Stimulated activated CD4-positive, alpha-beta T cell treated with anti-CD3 and anti-CD28 coated beads, Interleukin-2, amount 100 ng/mL, for 24 hours (primary cell): ENCODE measurements at regions not wholly inside any gene's neighbourhood (a gene's known extent, or its start where the extent isn't known, plus 50 kb on each side); places are given as distances from the start of the nearest gene placed in this dataset.

ENCODE experiments used
- DNase-seq, 2 donors: peaks; one replicate each; pipeline ENCODE4 v3.0.0-alpha.2; 2020

- DNase-seq: no peak
Measured at GRCh38 chr21:22961258-22961657, 1963.0 kb downstream of the NCAM2 start.

GRCh38 chr21:22965455-22966135 lies 1967.4 kb downstream of the NCAM2 start:
- no peak for DNase-seq

- DNase-seq: no peak
Measured at GRCh38 chr21:22981819-22982218, 1983.6 kb downstream of the NCAM2 start.

GRCh38 chr21:22993144-22993543 lies 1994.9 kb downstream of the NCAM2 start:
- no peak for DNase-seq

- no peak for DNase-seq
Measured at GRCh38 chr21:22993822-22994574, 1995.8 kb downstream of the NCAM2 start.

- no peak for DNase-seq
Measured at GRCh38 chr21:23003951-23004350, 2005.7 kb downstream of the NCAM2 start.

- no peak for DNase-seq
Measured at GRCh38 chr21:23008601-23009202, 2010.5 kb downstream of the NCAM2 start.

GRCh38 chr21:23009360-23009759 lies 2011.2 kb downstream of the NCAM2 start:
- no peak for DNase-seq

DNA sequence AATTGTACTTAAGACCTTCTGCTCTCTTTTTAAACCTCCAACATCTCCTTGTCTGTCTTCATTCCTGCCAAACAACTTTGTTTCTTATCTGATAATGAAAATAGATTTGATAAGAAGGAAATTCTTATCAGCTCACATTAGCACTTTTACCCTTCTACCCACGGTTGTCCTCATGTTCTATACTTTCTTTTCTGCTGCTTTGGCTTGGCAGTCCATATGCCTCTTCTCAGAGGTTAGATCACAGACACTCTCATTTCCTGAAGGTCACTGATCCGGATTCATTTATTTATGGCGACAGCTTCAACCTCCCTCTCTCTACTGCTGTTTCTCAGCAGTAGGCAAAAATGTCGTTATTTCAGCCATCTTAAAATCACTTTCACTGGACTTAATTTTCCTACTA lies 2015.8 kb downstream of the NCAM2 start:
- no peak for DNase-seq

DNA sequence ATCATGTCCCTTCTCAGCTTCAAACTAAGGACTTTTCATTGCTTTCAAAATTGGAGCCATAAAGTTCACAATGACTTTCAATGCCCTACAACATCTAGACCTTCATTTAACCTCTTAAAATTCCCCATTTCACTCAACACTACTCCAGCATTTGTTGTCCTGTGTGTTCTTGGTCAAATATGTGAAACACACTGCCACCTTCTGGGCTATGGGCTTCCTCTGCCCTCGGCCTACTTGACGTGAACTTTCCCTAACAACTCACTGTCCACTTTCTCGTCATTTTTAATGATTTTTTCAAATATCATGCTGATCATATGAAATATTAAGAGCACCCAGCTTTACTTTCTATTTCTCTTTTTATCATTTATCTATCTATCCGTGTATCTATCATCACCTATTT lies 2018.4 kb downstream of the NCAM2 start:
- DNase-seq: no peak

DNA sequence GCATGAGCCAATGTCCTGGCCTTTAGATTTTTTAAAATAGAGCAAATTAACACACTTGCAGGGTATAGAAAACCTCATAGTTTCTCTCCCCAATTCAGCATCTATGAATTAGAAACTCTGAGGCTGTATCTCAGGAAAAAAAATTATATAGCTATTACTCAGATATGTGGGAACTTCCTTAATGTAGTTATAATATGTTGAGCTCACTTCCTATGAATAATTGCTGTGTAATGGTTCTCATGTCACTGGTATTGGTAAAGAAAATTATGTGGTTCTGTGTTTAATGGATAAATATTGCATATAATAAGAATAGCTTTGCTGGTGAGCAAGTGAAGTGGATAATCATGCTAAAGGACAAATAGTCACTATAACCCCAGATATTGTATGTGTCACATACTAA lies 2019.8 kb downstream of the NCAM2 start:
- DNase-seq: no peak

GRCh38 chr21:23020969-23021368 lies 2022.8 kb downstream of the NCAM2 start:
- DNase-seq: no peak

DNA sequence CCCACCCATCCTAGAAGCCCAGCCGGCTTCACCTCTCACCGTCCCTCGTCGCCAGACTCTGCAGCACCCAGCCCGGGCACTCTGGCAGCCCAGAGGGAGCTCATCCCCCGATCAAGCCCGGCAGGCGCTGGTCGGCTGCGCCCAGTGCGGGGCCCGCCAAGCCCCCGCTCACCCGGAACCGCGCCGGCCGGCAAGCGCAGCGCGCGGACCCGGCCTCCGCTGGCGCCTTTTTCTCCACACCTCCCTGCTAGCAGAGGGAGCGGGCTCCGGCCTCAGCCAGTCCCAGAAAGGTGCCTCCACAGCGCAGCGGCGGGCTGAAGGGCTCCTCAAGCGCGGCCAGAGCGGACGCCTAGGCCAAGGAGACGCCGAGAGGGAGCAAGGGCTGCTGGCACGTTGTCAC lies 2023.3 kb downstream of the NCAM2 start:
- no peak for DNase-seq

- no peak for DNase-seq
Measured at GRCh38 chr21:23026878-23027277, 2028.7 kb downstream of the NCAM2 start.

DNA sequence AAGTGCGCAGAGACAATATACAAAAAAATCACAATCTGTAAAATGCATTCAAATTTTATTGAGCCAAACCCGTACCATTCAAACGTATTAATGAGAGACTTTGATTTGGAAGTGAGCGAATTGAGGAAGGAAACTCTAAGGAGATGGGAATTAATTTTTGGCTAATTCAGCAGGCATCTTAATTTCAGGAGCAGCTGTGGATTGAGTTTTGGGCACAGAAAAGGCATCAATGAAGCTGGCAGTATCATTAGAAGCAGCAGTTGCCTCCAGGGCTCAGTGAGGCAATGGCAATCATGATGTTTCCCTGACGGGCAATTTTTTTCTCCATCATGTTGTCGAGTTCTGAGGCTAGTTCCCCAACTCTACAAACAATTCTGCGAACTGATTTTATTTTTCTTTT lies 2041.6 kb downstream of the NCAM2 start:
- DNase-seq: no peak

- no peak for DNase-seq
Measured at GRCh38 chr21:23045955-23046354, 2047.7 kb downstream of the NCAM2 start.

DNA sequence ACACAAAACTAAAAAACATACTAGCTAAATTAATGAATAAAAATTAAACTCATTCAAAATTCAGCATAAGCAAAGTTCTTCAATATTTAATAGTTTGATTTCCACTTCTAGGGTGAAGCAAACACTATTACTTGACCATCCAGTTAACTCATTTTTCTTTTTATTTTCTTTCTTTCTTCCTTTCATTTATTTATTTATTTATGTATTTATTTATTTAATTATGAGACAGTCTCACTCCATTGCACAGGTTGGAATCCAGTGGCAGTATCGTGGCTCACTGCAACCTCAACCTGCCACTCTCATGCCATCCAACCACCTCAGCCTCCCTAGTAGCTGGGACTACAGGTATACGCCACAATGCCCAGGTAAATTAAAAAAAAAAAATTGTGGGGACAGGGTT lies 2069.5 kb downstream of the NCAM2 start:
- DNase-seq: no peak

DNA sequence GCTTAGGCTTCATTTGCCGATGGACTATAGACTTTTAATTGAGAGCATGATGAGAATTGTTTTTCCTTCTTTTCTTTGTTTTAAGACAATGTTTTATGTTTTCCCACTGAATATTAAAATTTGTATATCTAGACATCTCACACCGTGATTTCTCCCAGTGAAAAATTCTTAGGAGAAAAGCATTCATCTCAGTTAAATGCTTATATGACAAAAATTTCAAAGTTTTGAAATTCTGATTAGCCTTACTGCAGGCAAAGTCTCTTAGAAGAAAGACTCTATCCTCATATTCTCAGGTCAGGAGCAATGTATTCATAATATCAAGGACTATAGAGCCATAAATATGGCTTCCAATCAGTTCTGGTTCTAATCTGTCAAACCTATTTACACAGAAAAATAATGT lies 2085.0 kb downstream of the NCAM2 start:
- DNase-seq: no peak

DNA sequence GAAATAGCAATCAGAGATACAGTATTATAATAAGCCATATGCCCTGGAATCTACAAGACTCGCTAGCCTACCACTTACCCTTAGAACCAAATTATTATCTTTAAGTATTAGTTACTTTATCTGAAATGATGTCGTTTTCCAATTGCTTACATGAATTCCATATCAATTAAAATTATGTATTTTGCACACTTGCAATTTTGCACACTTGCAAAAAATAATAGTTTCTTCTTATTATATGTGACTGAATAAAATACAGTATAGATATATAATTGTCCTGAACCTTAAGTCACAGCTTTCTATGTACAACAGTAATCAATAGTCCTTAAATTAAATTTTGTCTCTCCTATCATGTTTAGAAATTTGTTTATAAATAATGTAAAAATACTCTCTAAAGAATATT lies 2095.1 kb downstream of the NCAM2 start:
- no peak for DNase-seq

- no peak for DNase-seq
Measured at GRCh38 chr21:23099185-23099584, 2101.0 kb downstream of the NCAM2 start.

DNA sequence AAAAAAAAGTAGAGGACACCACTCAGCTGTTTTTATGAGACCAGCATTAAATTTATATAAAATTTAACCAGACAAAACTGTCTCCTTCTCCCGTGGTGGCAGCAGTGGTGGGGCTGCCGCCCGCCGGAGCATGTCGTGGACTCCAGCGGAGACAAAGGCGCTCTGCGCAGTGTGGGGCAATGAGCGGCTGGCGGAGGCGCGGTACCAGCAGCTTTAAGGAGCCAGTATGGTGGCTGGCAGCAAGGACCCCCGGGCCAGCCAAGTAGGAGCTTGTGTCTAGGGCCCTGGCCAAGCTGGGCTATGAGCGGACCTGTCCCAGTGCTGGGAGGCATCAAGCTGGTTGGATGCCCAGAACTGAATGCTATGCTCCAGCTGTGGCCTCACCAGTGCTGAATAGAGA lies 2102.9 kb downstream of the NCAM2 start:
- no peak for DNase-seq

DNA sequence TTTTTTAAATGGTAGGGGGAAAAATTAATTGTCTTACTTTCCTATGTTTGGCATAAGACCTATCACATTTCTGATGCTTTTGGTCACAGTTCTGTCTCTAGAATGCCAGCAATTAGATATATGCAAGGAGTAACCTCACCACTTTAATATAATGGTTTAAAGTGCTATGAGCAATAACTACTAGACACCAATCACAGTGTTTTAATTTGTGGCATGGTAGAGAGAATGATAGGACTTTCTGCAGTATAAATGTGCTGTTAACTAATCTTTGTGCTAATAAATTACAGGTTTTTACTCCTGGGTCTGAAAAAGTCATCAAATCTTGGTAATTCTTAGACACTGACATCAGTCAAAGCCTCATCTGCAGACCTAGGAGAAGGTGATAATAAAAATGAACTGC lies 2110.3 kb downstream of the NCAM2 start:
- no peak for DNase-seq

GRCh38 chr21:23111070-23111600 lies 2112.9 kb downstream of the NCAM2 start:
- no peak for DNase-seq

DNA sequence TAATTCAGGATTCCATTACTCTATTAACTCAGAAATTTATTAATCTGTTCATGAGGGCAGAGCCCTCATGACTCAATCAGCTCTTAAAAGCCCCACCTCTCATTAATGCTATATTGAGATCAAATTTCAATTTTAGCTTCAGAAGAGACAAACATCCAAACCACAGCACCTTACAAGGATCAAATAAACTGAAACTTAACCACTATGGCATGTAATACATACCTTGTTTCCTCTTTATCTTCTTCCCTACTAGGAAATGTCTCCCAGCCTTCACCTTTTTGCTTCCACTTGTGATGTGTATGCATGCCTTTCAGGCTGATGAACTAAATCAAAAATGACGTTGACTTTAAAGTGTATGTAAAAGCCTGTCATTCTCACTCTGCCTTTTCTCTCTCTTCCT lies 2121.3 kb downstream of the NCAM2 start:
- no peak for DNase-seq
